HCT116 (cell line): ENCODE measurements at regions not wholly inside any gene's neighbourhood (a gene's known extent, or its start where the extent isn't known, plus 50 kb on each side); places are given as distances from the start of the nearest gene placed in this dataset.
"Not testable (repeated sequence)": the region's sequence is repeated elsewhere in the genome, so short reads cannot be mapped to it uniquely, and the experiment has no call there.

Source experiments
- ATAC-seq: fragments of 200-7000 bp; cut with Tn5 transposase; 2 replicates; pipeline ENCODE4 v1.9.1; 2020; ENCODE audit warnings: mild to moderate bottlenecking, moderate library complexity
- BruUV-seq: library from RNA; stranded (reverse); fragments of 400-500 nt; replicated peaks from 2 replicates; lab custom pipeline; 2021; lab: Mats Ljungman, UMichigan
- CTCF ChIA-PET: fragments of 300-600 bp; sonication (Branson Sonifier 250); formaldehyde crosslinking; loops from one replicate; lab custom pipeline; 2021; ENCODE audit warnings: antibody characterized with exemption; lab: Charles Lee
- POLR2A ChIA-PET: fragments of 300-600, 350-600 bp; sonication (Branson Sonifier 250); formaldehyde crosslinking; loops from one replicate; lab custom pipeline; 2021; ENCODE audit warnings: antibody characterized with exemption; lab: Charles Lee
- RAD21 ChIA-PET, 2 experiments: fragments of 300-600 bp; sonication (Branson Sonifier 250); formaldehyde crosslinking; loops; one replicate each; lab custom pipeline; 2023; ENCODE audit warnings: low total read pairs in 2 of 2; ENCODE audit not compliant: uncharacterized antibody in 2 of 2, unreplicated experiment in 2 of 2, low non-redundant PET in 1 of 2; lab: Charles Lee
- DNase-seq: peaks from one replicate; pipeline ENCODE4 v3.0.0-alpha.2; 2010; ENCODE audit warnings: low read depth, low spot score
- H2AFZ ChIP-seq: fragments of 200-600 bp; shearing (Covaris generic), sonication (generic); 2 replicates; pipeline ENCODE4 v1.6.1; 2017; ENCODE audit warnings: low read depth, mixed run types, mixed read lengths, antibody characterized with exemption, low read length; ENCODE audit not compliant: poor library complexity, severe bottlenecking
- H3K27ac ChIP-seq: 2 replicates; pipeline ENCODE4 v1.5.1; 2012; ENCODE audit warnings: low read depth, low read length
- H3K27me3 ChIP-seq: fragments of 200-600 bp; sonication (generic); 2 replicates; pipeline ENCODE4 v1.6.1; 2016; ENCODE audit warnings: mixed run types, low read length, mixed read lengths; ENCODE audit not compliant: insufficient read depth
- H3K36me3 ChIP-seq, 2 experiments: fragments of 200-500 bp in 1 of 2; fragments of 200-600 bp in 1 of 2; sonication (Bioruptor generic) in 1 of 2; sonication (generic) in 1 of 2; 2 replicates each; pipeline versions ENCODE4 v1.5.1 to v1.6.1; 2014 to 2016; ENCODE audit warnings: low read length in 2 of 2, inconsistent platforms in 1 of 2, mixed read lengths in 1 of 2, mixed run types in 1 of 2; ENCODE audit not compliant: insufficient read depth in 2 of 2, control insufficient read depth in 1 of 2
- H3K4me1 ChIP-seq, 2 experiments: fragments of 200-600 bp in 1 of 2; sonication (generic) in 1 of 2; 2 replicates each; pipeline versions ENCODE4 v1.5.1 to v1.6.1; 2012 to 2017; ENCODE audit warnings: low read length in 2 of 2, inconsistent platforms in 1 of 2, mild to moderate bottlenecking in 1 of 2, mixed read lengths in 1 of 2, mixed run types in 1 of 2, moderate library complexity in 1 of 2; ENCODE audit not compliant: insufficient read depth in 2 of 2, control insufficient read depth in 1 of 2
- H3K4me2 ChIP-seq: fragments of 200-600 bp; sonication (generic); 2 replicates; pipeline ENCODE4 v1.6.1; 2017; ENCODE audit warnings: mixed run types, low read length, mixed read lengths
- H3K4me3 ChIP-seq, 2 experiments: fragments of 200-600 bp in 1 of 2; sonication (generic) in 1 of 2; replicated peaks in 1 of 2; 2 replicates each; pipeline ENCODE4 v1.5.1; 2011 to 2016; ENCODE audit warnings: low read length in 2 of 2, control low read depth in 1 of 2, low read depth in 1 of 2, mild to moderate bottlenecking in 1 of 2, mixed read lengths in 1 of 2, mixed run types in 1 of 2
- H3K79me2 ChIP-seq: fragments of 200-600 bp; sonication (generic); 2 replicates; pipeline ENCODE4 v1.6.1; 2017; ENCODE audit warnings: mild to moderate bottlenecking, mixed run types, low read length, moderate library complexity, mixed read lengths; ENCODE audit not compliant: insufficient read depth
- H3K9ac ChIP-seq: fragments of 200-600 bp; sonication (generic); 2 replicates; pipeline ENCODE4 v1.6.1; 2016; ENCODE audit warnings: low read length, mixed read lengths
- H3K9me2 ChIP-seq: fragments of 200-600 bp; sonication (generic), shearing (Covaris generic); 2 replicates; pipeline ENCODE4 v1.6.1; 2017; ENCODE audit warnings: mixed run types, mild to moderate bottlenecking, moderate library complexity; ENCODE audit not compliant: insufficient read depth
- H3K9me3 ChIP-seq, 2 experiments: fragments of 200-500 bp in 1 of 2; fragments of 200-600 bp in 1 of 2; sonication (Bioruptor generic) in 1 of 2; sonication (generic) in 1 of 2; 2 replicates each; pipeline ENCODE4 v1.6.1; 2014 to 2017; ENCODE audit warnings: low read length in 2 of 2, mixed read lengths in 2 of 2, inconsistent platforms in 1 of 2, low read depth in 1 of 2, mild to moderate bottlenecking in 1 of 2, mixed run types in 1 of 2, moderate library complexity in 1 of 2; ENCODE audit not compliant: control insufficient read depth in 1 of 2, insufficient read depth in 1 of 2
- H4K20me1 ChIP-seq: fragments of 200-600 bp; sonication (generic), shearing (Covaris generic); 2 replicates; pipeline ENCODE4 v1.6.1; 2017; ENCODE audit warnings: mixed run types, mild to moderate bottlenecking, moderate library complexity; ENCODE audit not compliant: insufficient read depth
- CEBPB ChIP-seq: IDR thresholded peaks from 2 replicates; pipeline ENCODE4 v1.6.1; 2012; ENCODE audit warnings: low read depth
- EGR1 ChIP-seq: IDR thresholded peaks from 2 replicates; pipeline ENCODE4 v1.6.1; 2012; ENCODE audit warnings: low read depth
- EZH2phosphoT487 ChIP-seq: fragments of 200-600 bp; IDR thresholded peaks from 2 replicates; pipeline ENCODE4 v1.6.1; 2018; ENCODE audit warnings: antibody characterized with exemption, borderline replicate concordance
- POLR2AphosphoS5 ChIP-seq: IDR thresholded peaks from 2 replicates; pipeline ENCODE4 v1.6.1; 2011; ENCODE audit warnings: mild to moderate bottlenecking, low read depth, low read length, moderate library complexity
- RAD21 ChIP-seq: IDR thresholded peaks from 2 replicates; pipeline ENCODE4 v1.6.1; 2012; ENCODE audit warnings: low read depth, mild to moderate bottlenecking
- SIN3A ChIP-seq: IDR thresholded peaks from 2 replicates; pipeline ENCODE4 v1.6.1; 2012; ENCODE audit warnings: low read depth
- YY1 ChIP-seq: IDR thresholded peaks from 2 replicates; pipeline ENCODE4 v1.6.1; 2011; ENCODE audit warnings: low read length, low read depth, moderate library complexity, mild to moderate bottlenecking; ENCODE audit not compliant: insufficient replicate concordance; ENCODE audit errors: extremely low read depth
- intact Hi-C: fragments of 100-400 bp; cut with micrococcal nuclease; formaldehyde crosslinking; loops from 2 replicates; pipeline ENCODE4 v1.10.0; 2022

- POLR2A ChIA-PET: no interaction called here
- intact Hi-C loops: no loop called here
- no peak for DNase-seq
- H3K79me2 ChIP-seq: no peaks in the 10 kb centered on the region
- TF ChIP-seq SIN3A (no peak), CEBPB (no peak), YY1 (no peak), EGR1 (no peak), EZH2phosphoT487 (no peak), RAD21 (no peak), POLR2AphosphoS5 (no peak)
- TF ChIP-seq, all 23 proteins: peak for 0
- BruUV-seq: no TSS peak
- H3K36me3 ChIP-seq: no peaks in the 10 kb centered on the region
- ChIA-PET CTCF (no interaction called here), RAD21 (no interaction called here)
- H3K27ac ChIP-seq: no peak overlapping the region
- H3K4me1 ChIP-seq: no peaks in the 10 kb centered on the region
- no peak overlapping the region for H3K4me2 ChIP-seq
- H3K27me3 ChIP-seq: no peaks in the 10 kb centered on the region
- no peaks in the 10 kb centered on the region for H4K20me1 ChIP-seq
- H2AFZ ChIP-seq: no peak overlapping the region
- ATAC-seq: no peak
- peaks cover 14 to 22% of the 10 kb centered on the region in 2 experiments; a peak in 2 of 4 replicates for H3K9me3 ChIP-seq
- no peak overlapping the region for H3K4me3 ChIP-seq
- H3K9me2 ChIP-seq: no peaks in the 10 kb centered on the region
- no peak overlapping the region for H3K9ac ChIP-seq
These were observed 1634.4 kb upstream of the DDX18 start for GRCh38 chr2:116180072-116180471.

- POLR2A ChIA-PET, H3K9ac ChIP-seq, DNase-seq, RAD21 ChIA-PET, H2AFZ ChIP-seq, intact Hi-C loops, H3K27me3 ChIP-seq, H3K27ac ChIP-seq, ATAC-seq, CTCF ChIA-PET, H3K4me3 ChIP-seq, H3K4me1 ChIP-seq, H3K4me2 ChIP-seq, H3K9me2 ChIP-seq, H4K20me1 ChIP-seq, H3K79me2 ChIP-seq, BruUV-seq, H3K36me3 ChIP-seq: not testable (repeated sequence)
- peaks cover 0 to 13% of the 10 kb centered on the region in 2 experiments; a peak in 2 of 4 replicates for H3K9me3 ChIP-seq
These were observed 1623.8 kb upstream of the DDX18 start for GRCh38 chr2:116190684-116191083.
